HEK293 (cell line): ENCODE measurements at regions not wholly inside any gene's neighbourhood (a gene's known extent, or its start where the extent isn't known, plus 50 kb on each side); places are given as distances from the start of the nearest gene placed in this dataset.

Experiments
- CTCF ChIA-PET: fragments of 350-600 bp; formaldehyde crosslinking; extraction: SDS; loops from one replicate; lab custom pipeline; 2021; ENCODE audit warnings: antibody characterized with exemption; lab: Yijun Ruan, JAX
- POLR2A ChIA-PET: fragments of 300-600 bp; formaldehyde crosslinking; extraction: SDS; loops from one replicate; lab custom pipeline; 2020; ENCODE audit warnings: antibody characterized with exemption, inconsistent platforms; lab: Yijun Ruan, JAX
- H3K27ac ChIP-seq: fragments of 200-500 bp; sonication (Bioruptor generic); 2 replicates; pipeline ENCODE4 v1.5.1; 2014; ENCODE audit warnings: low read depth, low read length, control low read depth, inconsistent platforms; ENCODE audit errors: extremely low read depth
- H3K36me3 ChIP-seq, 2 experiments: fragments of 200-500 bp in 1 of 2; sonication (Bioruptor generic) in 1 of 2; 1 replicate in 1 of 2; 2 replicates in 1 of 2; pipeline ENCODE4 v1.5.1; 2014 to 2017; ENCODE audit warnings: inconsistent platforms in 2 of 2, low read length in 2 of 2; ENCODE audit not compliant: control insufficient read depth in 2 of 2, insufficient read depth in 1 of 2
- H3K4me1 ChIP-seq: fragments of 200-500 bp; sonication (Bioruptor generic); 2 replicates; pipeline ENCODE4 v1.5.1; 2014; ENCODE audit warnings: mild to moderate bottlenecking, low read length, inconsistent platforms; ENCODE audit not compliant: control insufficient read depth, insufficient read depth
- H3K4me3 ChIP-seq: 2 replicates; pipeline ENCODE4 v1.5.1; 2011; ENCODE audit warnings: low read depth, mild to moderate bottlenecking, control low read depth, low read length, moderate library complexity
- H3K9me3 ChIP-seq: fragments of 200-500 bp; sonication (Bioruptor generic); 2 replicates; pipeline ENCODE4 v1.5.1; 2014; ENCODE audit warnings: low read depth, low read length, inconsistent platforms; ENCODE audit not compliant: control insufficient read depth, insufficient read depth
- MEIS1 ChIP-seq: sonication (generic); formaldehyde crosslinking; IDR thresholded peaks from 2 replicates; pipeline ENCODE4 v1.8.1; 2022; ENCODE audit warnings: missing genetic modification reagents, mild to moderate bottlenecking, borderline replicate concordance
- OSR2 ChIP-seq: fragments of 450-650 bp; formaldehyde crosslinking; IDR thresholded peaks from 2 replicates; pipeline ENCODE4 v1.5.1; 2016; ENCODE audit warnings: missing biosample characterization, missing genetic modification characterization
- ZIC2 ChIP-seq: fragments of 450-650 bp; formaldehyde crosslinking; IDR thresholded peaks from 2 replicates; pipeline ENCODE4 v1.5.1; 2016; ENCODE audit warnings: missing biosample characterization, missing genetic modification characterization
- ZNF132 ChIP-seq: fragments of 450-650 bp; formaldehyde crosslinking; IDR thresholded peaks from 2 replicates; pipeline ENCODE4 v1.5.1; 2017; ENCODE audit warnings: missing biosample characterization, missing genetic modification characterization, borderline replicate concordance
- ZNF16 ChIP-seq: fragments of 450-650 bp; formaldehyde crosslinking; IDR thresholded peaks from 2 replicates; pipeline ENCODE4 v1.5.1; 2016; ENCODE audit warnings: low read depth, missing biosample characterization, missing genetic modification characterization
- ZNF335 ChIP-seq: fragments of 450-650 bp; formaldehyde crosslinking; conservative IDR thresholded peaks from 2 replicates; pipeline ENCODE4 v1.5.1; 2016; ENCODE audit warnings: missing biosample characterization, missing genetic modification characterization
- ZNF426 ChIP-seq: fragments of 450-650 bp; formaldehyde crosslinking; IDR thresholded peaks from 2 replicates; pipeline ENCODE4 v1.5.1; 2017; ENCODE audit warnings: missing biosample characterization, missing genetic modification characterization, mild to moderate bottlenecking, inconsistent platforms, moderate library complexity
- ZNF549 ChIP-seq: fragments of 450-650 bp; IDR thresholded peaks from 2 replicates; pipeline ENCODE4 v1.5.1; 2018; ENCODE audit warnings: missing biosample characterization, missing genetic modification characterization, mild to moderate bottlenecking, inconsistent platforms, moderate library complexity
- ZNF610 ChIP-seq: fragments of 450-650 bp; formaldehyde crosslinking; IDR thresholded peaks from 2 replicates; pipeline ENCODE4 v1.5.1; 2016; ENCODE audit warnings: missing biosample characterization, missing genetic modification characterization, borderline replicate concordance
- ZNF670 ChIP-seq: fragments of 450-650 bp; formaldehyde crosslinking; IDR thresholded peaks from 2 replicates; pipeline ENCODE4 v1.5.1; 2016; ENCODE audit warnings: missing biosample characterization, missing genetic modification characterization, low read depth
- ZNF707 ChIP-seq: fragments of 450-650 bp; formaldehyde crosslinking; IDR thresholded peaks from 2 replicates; pipeline ENCODE4 v1.5.1; 2016; ENCODE audit warnings: missing biosample characterization, missing genetic modification characterization
- ZNF830 ChIP-seq: fragments of 450-650 bp; IDR thresholded peaks from 2 replicates; pipeline ENCODE4 v1.5.0; 2018; ENCODE audit warnings: missing biosample characterization, missing genetic modification characterization, low read depth, mild to moderate bottlenecking, moderate library complexity
- ZXDB ChIP-seq: fragments of 450-650 bp; formaldehyde crosslinking; IDR thresholded peaks from 2 replicates; pipeline ENCODE4 v1.5.1; 2016; ENCODE audit warnings: missing biosample characterization, missing genetic modification characterization
- TF ChIP-seq, protein P1 (sequence below): fragments of 450-650 bp; formaldehyde crosslinking; conservative IDR thresholded peaks from 2 replicates; pipeline ENCODE4 v1.5.1; 2016; ENCODE audit warnings: low read depth, missing biosample characterization, missing genetic modification characterization
- TF ChIP-seq, protein P2 (sequence below): fragments of 450-650 bp; formaldehyde crosslinking; optimal IDR thresholded peaks from 2 replicates; pipeline ENCODE3; 2016; ENCODE audit warnings: missing biosample characterization, mild to moderate bottlenecking, missing genetic modification characterization

DNA sequence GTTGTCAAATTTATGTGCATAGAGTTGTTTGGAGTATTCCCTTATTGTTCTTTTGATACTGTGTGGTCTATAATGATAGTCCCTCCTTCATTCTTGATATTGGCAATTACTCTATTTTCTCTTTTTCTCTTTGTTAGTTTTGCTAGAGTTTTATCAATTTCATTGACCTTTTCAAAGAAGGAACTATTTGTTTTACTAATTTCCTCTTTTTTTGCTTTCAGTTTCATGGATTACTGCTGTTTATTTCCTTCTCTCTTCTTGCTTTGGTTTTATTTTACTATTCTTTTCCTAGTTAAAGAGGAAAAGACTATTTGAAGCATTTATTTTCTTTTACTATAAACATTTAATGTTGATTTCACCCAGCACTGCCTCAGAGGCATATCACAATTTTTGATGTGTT, 250.9 kb upstream of the PELI2 start:
- CTCF ChIA-PET, result interaction anchor here (0.6 kb wide), 1 partner anchor 627 kb away, joined by 3 read pairs; no protein-coding TSS in a partner anchor

DNA sequence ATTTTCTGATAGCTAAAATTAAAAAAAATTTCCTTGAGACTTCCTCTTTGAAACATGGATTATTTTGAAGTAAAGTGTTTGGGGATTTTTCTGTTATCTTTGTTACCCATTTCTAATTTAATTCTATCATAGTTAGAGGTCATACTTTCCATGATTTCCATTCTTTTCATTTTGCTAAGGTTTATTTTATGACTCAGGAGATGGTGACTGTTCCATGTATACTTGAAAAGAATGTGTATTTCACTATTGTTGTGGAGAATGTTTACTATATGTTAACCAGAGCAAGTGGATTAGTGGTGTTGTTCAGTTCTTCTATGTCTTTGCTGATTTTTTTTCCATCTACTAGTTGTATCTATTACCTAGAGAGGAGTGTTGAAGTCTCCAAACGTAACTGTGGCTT, 250.5 kb upstream of the PELI2 start:
- POLR2A ChIA-PET, result no interaction called here
- no peaks in the 10 kb centered on the region for H3K36me3 ChIP-seq
- TF ChIP-seq ZNF549 (no peak), ZXDB (no peak), ZNF610 (tag by site-specific recombination) (no peak)
- H3K9me3 ChIP-seq, result no peaks in the 10 kb centered on the region
- no peak overlapping the region for H3K27ac ChIP-seq
- CTCF ChIA-PET, result interaction anchor here (0.6 kb wide), 1 partner anchor 626 kb away, joined by 3 read pairs; no protein-coding TSS in a partner anchor
- H3K4me1 ChIP-seq, result no peaks in the 10 kb centered on the region
- H3K4me3 ChIP-seq, result no peak overlapping the region

More for the DNA sequence above, 250.9 kb upstream of the PELI2 start:
- H3K36me3 ChIP-seq, result no peaks in the 10 kb centered on the region
- H3K4me1 ChIP-seq, result no peaks in the 10 kb centered on the region
- no peak for TF ChIP-seq MEIS1 (CRISPR knock-in tag)
- TF ChIP-seq, protein P1, sequence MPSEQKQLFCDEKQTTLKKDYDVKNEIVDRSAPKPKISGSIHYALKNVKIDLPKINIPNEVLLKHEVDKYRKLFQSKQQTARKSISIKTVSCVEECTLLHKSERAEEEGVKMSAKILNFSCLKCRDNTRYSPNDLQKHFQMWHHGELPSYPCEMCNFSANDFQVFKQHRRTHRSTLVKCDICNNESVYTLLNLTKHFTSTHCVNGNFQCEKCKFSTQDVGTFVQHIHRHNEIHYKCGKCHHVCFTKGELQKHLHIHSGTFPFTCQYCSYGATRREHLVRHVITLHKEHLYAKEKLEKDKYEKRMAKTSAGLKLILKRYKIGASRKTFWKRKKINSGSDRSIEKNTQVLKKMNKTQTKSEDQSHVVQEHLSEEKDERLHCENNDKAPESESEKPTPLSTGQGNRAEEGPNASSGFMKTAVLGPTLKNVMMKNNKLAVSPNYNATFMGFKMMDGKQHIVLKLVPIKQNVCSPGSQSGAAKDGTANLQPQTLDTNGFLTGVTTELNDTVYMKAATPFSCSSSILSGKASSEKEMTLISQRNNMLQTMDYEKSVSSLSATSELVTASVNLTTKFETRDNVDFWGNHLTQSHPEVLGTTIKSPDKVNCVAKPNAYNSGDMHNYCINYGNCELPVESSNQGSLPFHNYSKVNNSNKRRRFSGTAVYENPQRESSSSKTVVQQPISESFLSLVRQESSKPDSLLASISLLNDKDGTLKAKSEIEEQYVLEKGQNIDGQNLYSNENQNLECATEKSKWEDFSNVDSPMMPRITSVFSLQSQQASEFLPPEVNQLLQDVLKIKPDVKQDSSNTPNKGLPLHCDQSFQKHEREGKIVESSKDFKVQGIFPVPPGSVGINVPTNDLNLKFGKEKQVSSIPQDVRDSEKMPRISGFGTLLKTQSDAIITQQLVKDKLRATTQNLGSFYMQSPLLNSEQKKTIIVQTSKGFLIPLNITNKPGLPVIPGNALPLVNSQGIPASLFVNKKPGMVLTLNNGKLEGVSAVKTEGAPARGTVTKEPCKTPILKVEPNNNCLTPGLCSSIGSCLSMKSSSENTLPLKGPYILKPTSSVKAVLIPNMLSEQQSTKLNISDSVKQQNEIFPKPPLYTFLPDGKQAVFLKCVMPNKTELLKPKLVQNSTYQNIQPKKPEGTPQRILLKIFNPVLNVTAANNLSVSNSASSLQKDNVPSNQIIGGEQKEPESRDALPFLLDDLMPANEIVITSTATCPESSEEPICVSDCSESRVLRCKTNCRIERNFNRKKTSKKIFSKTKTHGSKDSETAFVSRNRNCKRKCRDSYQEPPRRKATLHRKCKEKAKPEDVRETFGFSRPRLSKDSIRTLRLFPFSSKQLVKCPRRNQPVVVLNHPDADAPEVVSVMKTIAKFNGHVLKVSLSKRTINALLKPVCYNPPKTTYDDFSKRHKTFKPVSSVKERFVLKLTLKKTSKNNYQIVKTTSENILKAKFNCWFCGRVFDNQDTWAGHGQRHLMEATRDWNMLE (tag by site-specific recombination), result no peak
- TF ChIP-seq ZIC2 (tag by site-specific recombination), result no peak
- no peak for TF ChIP-seq ZNF830
- H3K9me3 ChIP-seq, result no peaks in the 10 kb centered on the region
- H3K27ac ChIP-seq, result no peak overlapping the region
- H3K4me3 ChIP-seq, result no peak overlapping the region
- POLR2A ChIA-PET, result no interaction called here

DNA sequence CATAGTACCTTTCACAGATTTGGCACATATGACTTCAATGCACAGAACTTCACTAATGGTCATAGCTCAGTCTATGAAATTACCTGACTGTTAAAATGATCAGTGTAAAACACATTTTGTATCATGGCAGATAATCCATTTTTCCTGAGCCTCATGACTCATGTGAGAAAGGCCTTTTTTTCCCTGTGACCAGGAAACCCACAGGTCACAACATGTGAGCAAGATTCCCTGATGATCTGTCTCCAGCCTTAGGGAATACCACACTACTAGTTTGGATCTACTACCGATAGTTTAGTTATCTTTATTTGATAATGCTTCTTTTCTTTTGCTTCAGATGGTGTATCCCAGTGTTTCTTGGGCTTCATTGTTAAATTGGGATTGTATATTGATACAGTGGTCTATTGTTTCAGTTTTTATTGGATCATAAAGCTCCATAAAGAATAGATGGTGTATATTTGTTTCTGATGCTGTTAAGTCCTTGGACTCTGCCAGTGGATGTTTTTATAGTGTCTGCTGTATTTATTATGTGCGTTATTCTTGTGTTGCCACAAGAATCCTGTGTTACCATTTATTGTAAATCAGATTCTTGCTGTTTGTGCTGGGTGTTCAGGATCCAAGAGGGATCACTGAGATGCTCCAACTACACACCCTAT, 248.7 kb upstream of the PELI2 start:
- Histone ChIP-seq H3K9me3 (no peaks in the 10 kb centered on the region), H3K4me3 (no peak overlapping the region), H3K36me3 (no peaks in the 10 kb centered on the region), H3K27ac (no peak overlapping the region), H3K4me1 (no peaks in the 10 kb centered on the region)
- ChIA-PET POLR2A (interaction anchor here (0.6 kb wide), 1 partner anchor 478 kb away, joined by 11 read pairs; no protein-coding TSS in a partner anchor), CTCF (interaction anchor here (0.6 kb wide), 1 partner anchor 39 kb away, joined by 3 read pairs; no protein-coding TSS in a partner anchor)
- TF ChIP-seq ZNF670 (no peak), ZNF426 (no peak), OSR2 (tag by site-specific recombination) (no peak), ZNF132 (tag by site-specific recombination) (no peak), ZNF707 (tag by site-specific recombination) (no peak), ZNF335 (tag by site-specific recombination) (no peak), ZNF16 (tag by site-specific recombination) (no peak)
- TF ChIP-seq, protein P2, sequence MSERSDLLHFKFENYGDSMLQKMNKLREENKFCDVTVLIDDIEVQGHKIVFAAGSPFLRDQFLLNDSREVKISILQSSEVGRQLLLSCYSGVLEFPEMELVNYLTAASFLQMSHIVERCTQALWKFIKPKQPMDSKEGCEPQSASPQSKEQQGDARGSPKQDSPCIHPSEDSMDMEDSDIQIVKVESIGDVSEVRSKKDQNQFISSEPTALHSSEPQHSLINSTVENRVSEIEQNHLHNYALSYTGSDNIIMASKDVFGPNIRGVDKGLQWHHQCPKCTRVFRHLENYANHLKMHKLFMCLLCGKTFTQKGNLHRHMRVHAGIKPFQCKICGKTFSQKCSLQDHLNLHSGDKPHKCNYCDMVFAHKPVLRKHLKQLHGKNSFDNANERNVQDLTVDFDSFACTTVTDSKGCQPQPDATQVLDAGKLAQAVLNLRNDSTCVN (tag by site-specific recombination), result no peak
